OCI-M2 (cell line): ENCODE measurements at regions not wholly inside any gene's neighbourhood (a gene's known extent, or its start where the extent isn't known, plus 50 kb on each side); places are given as distances from the start of the nearest gene placed in this dataset.

Experiments used
- DNase-seq: peaks from one replicate; lab custom pipeline; 2025; ENCODE audit not compliant: unreplicated experiment; lab: John Stamatoyannopoulos, UW

DNA sequence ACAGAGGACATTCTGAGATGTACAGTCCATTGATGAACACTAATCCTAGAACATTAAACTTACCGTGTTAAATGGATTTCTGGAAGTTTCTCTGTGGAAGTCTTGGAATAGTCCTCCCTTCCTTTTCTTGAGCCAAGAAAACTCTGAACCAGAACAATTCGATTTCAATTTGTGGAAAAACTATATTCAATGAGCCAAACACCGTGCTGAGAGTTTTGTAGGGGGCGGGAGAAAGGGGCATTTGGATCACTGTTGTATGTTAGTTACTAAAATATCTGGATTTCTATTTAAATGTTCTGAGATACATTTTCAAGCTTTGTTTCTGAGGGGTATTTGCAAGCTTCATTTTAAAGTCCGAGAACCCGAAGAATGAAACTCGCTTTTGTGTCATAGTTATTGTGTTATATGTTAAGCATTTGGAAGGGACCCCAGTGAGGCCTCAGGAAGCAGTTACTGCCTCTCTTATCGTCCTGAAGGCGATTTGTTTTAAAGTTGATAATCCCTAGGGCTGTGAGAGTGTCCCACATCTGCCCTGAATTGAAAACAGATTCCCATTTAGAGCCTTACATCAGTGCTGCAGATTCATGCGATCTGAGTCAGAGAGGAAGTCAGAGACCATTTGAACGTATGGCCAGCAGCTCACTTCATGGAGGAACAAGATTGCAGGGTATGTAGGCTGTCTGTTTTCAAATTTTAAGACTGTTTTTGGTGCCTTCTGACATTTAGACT, 70.8 kb upstream of the SASH1 start:
- DNase-seq, result no peak

DNA sequence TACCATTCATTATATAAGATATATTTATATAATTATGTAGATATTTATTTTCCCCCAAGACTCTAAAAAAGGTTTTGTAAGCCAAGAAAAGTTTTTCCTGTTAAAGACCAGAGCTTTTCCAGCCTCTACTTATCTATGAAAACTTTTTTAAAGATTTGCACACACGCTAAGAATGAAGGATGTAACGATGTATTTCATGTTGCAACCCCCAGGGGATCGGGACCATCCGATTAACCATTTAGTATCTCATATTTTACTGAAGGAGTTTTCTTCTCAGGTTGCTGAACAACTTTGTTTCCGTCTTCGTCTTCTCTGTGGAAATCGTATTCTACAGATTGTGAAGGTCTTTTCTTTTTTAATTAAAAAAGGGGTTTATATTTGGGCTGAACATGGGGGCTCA, 70.0 kb upstream of the SASH1 start:
- no peak for DNase-seq

DNA sequence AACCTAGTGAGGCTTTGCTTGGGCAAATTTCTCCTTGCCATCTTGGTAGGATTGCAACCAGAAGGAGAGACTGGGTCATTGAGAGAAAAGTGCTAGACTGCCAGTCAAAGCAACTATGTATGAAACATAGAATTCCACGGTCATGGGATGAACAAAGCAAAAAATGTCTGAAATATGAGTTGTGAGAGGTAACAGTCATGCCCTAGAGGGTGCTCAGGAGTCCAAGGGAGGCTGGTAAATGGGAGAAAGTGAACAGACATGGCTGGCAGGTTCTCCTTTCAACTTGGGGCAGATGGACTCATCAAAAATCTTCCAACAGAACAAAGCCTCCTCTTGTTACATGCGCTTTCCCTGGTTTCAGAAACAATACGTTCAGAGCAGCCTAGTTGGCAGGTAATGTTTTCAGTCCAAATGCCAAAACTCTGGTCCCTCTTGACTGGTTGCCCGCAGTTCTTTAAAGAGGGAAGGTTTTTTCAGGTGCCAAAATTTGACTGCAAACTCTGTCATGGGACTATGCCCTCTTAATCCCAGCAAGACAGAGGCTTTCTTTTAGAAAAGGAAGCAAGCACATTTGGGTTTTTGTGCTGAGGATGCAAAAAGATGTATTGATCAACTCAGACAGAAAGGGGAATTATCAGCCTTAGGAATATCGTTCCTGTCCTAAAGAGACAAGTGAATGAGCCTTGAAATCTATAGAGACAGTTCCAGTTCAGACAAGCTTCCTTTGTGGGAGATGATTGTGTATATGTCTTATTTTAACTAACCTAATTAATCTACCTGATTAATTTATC, 68.5 kb upstream of the SASH1 start:
- no peak for DNase-seq

DNA sequence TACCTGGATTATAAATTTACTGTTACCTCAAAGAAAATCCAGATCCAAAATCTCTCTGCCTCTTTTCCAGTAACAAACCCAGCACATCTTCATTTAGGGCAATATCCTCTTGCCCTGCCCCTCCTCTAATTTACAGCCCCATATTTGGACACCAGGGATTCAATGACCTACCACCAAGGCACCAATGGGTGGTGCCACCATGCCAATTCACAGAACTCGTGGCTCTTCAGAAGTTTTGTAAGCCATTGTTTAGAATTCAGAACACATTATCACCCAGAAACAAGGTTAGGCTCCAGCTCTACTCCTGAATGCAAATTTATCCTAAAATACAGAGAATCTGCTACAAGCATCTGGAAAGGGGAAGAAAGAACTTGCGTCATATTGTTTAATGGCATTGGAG, 67.8 kb upstream of the SASH1 start:
- DNase-seq, result no peak

DNA sequence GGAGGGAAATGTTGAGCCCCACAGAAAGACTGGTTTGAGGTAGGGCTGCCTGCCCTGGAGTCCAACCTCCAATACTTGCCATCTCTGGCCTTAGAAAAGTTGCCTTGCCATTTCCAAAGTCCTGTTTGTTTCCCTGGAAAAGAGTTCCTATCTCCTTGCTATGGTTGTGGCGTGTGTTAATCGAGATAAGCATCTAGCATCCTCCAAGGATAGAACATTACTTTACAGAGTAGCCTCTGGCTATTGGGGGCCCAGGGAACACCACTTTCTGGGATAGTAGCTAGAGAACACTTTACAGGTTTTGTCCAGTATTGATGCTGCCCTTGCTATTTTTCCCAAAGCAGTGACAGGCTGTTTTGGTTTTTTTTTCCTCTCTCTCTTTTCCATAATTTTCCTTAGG, 57.4 kb upstream of the SASH1 start:
- no peak for DNase-seq

DNA sequence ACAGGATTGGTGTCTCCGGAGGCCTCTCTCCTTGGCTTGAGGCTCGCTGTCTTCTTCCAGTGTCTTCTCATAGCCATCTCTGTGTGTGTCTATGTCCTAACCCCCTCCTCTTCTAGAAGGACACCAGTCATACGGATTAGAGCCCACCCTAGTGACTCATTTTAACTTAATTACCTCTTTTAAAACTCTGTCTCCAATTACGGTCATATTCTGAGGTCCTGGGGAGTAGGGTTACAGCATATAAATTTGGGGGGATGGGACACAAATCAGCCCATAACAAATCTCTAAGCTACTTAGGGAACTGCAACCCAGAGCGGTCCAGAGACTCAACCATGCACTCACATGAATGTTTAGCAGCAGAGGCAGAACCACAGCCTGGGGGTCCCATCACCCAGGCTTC, 56.1 kb upstream of the SASH1 start:
- no peak for DNase-seq

DNA sequence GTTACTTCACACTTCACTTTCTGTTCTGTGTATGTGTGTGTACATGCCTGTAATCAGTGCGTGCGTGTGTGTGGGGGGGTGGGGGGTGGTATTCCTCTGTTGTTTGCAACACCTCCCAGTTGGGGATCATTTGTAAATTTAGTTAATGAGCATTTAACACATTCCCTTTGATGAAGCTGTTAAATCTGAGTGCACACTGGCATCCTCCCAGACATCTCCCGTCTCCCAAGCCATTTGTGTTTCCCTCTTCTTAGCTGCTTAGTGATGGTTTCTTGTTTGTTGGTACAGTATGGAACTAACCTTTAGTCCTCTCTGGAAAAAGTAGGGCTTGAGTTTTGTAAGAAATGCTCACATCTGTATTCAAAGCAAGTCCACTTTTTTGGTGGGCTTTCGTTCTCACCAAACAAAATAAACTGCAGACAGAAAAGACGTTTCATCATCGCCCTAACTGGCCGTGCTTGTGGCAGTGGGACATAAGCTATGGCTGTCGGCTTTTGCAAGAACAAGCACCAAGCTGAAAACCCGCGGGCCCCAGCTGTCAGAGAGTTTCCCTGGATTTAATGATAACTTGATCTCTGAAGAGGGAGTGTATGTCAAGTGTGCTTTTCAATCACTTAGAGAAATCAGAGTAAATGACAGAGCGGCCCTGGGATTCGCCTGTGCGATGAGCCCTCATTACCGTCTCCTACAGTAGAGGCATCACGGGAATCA, 54.9 kb upstream of the SASH1 start:
- no peak for DNase-seq

DNA sequence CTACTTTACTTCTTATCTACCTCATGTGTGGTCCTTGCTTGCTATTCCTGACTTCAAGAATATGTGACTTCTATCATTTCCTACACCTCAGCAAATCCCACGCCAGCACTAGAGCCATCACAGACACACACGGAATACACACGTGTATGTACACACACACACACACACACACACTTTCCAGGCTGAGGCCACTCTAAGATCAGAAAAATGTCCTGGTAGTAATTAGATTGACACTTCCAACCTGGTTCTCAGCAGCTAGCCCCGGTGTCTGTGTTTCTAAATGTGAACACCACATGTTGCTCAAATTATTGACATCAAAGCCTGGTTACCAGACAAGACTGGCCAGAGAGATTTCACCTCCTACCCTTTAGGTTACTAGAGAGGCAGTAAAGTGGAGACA, 54.1 kb upstream of the SASH1 start:
- DNase-seq, result no peak

DNA sequence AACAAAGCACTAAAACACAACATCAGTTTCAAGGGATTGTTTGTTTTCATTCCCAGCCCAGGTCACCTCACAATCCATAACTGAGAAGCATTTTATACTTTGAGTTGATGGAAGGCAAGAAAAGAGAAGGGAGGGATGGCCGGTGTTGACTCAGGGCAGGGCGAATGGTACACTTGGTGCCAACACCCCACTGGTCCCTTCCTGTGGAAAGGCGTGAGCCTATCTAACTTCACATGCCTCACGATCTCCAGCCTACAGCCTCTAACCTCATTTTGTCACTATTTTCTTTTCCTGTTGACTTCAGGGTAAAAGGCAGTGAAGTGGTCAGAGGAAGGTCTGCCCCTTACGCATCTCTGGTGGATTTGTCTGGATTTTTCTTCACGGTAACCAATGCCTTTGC, 53.5 kb upstream of the SASH1 start:
- DNase-seq, result no peak

DNA sequence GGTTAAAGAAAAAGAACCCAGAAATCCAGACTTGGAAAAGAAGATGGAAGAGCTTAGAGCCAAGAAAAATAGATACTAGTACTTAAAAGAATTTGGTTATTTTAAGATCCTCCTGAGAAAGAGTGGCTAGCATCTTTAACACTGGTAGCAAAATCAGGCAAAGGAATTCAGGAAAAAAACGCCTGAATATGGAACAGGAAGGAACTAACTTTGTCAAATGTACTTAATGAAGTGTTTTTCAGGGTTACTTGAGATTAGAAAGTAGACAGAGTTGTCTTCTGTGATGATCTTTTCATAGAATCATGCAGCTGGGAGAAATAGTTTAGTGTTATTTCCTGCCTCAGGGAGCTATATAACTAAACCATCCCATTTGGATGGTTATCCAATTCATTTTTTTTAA, 50.8 kb upstream of the SASH1 start:
- no peak for DNase-seq
